Uterus (tissue), 3 donors: ENCODE measurements at regions not wholly inside any gene's neighbourhood (a gene's known extent, or its start where the extent isn't known, plus 50 kb on each side); places are given as distances from the start of the nearest gene placed in this dataset.

Experiments
- DNase-seq, 2 donors: peaks; one replicate each; pipeline ENCODE4 v3.0.0-alpha.2; 2019 to 2020
- H3K27ac ChIP-seq, 2 donors: fragments of 200-600 bp; sonication (generic); 1 replicate in 1 of 2; 2 replicates in 1 of 2; pipeline ENCODE4 v1.5.1; 2016 to 2018
- H3K27me3 ChIP-seq, 2 donors: fragments of 200-600 bp; sonication (generic); one replicate each; pipeline ENCODE4 v1.5.1; 2018 to 2019; ENCODE audit warnings: control low read depth in 1 of 2
- H3K36me3 ChIP-seq, 2 donors: fragments of 200-600 bp; sonication (generic); one replicate each; pipeline ENCODE4 v1.5.1; 2019; ENCODE audit warnings: control low read depth in 1 of 2
- H3K4me1 ChIP-seq, 2 donors: fragments of 200-600 bp; sonication (generic); one replicate each; pipeline ENCODE4 v1.5.1; 2018 to 2019; ENCODE audit warnings: control low read depth in 1 of 2
- H3K4me3 ChIP-seq, 2 donors: fragments of 200-600 bp; sonication (generic); 1 replicate in 1 of 2; 2 replicates in 1 of 2; pipeline ENCODE4 v1.5.1; 2018 to 2019; ENCODE audit warnings: mild to moderate bottlenecking in 1 of 2
- H3K9me3 ChIP-seq, 2 donors: fragments of 200-600 bp; sonication (generic); one replicate each; pipeline ENCODE4 v1.5.1; 2019; ENCODE audit warnings: control low read depth in 1 of 2
- POLR2A ChIP-seq, 2 donors: fragments of 450-650 bp; IDR thresholded peaks; one replicate each; pipeline ENCODE4 v1.6.1; 2016; ENCODE audit warnings: antibody characterized with exemption in 2 of 2, mild to moderate bottlenecking in 1 of 2, moderate library complexity in 1 of 2
- intact Hi-C: fragments of 100-400 bp; cut with DNase I; formaldehyde crosslinking; loops from one replicate; pipeline ENCODE4 v1.15.1; 2023; ENCODE audit warnings: low total_unique reads
- TF ChIP-seq, protein P1 (sequence below), 4 experiments: fragments of 200-600 bp in 2 of 4; fragments of 450-650 bp in 2 of 4; sonication (generic) in 2 of 4; IDR thresholded peaks; one replicate each; pipeline ENCODE4 v1.5.1; 2016 to 2019; ENCODE audit warnings: antibody characterized with exemption in 4 of 4, mild to moderate bottlenecking in 2 of 4, moderate library complexity in 1 of 4
- donor health status: DM: yes; HTN: yes; CAD: no.

DNA sequence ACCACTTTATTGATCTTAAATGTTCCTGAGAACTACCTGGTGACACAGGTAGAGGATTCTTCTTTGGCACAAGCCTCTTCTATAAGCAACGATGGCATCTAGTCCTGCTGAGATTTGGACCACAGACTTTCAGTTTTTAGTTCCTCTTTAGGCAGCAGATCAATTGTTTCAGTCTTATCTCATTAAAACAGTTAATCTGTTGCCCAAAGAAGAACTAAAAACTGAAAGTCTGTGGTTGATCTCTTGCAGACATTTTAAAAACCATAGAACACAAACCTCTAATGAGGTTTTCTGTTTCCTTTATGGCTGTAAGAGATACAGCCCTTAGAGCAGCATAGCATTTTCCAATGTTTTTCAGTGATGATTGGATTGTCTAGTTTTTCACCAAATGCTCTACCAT lies 480.9 kb downstream of the MTRR start:
- Histone ChIP-seq H3K27ac (no peak overlapping the region), H3K27me3 (no peaks in the 10 kb centered on the region), H3K9me3 (no peaks in the 10 kb centered on the region), H3K4me3 (no peak overlapping the region), H3K4me1 (no peaks in the 10 kb centered on the region), H3K36me3 (no peaks in the 10 kb centered on the region)
- intact Hi-C loops = no loop called here
- no peak for DNase-seq
- TF ChIP-seq POLR2A (IDR thresholded peaks at IDR 0.05) = no peak
- TF ChIP-seq, protein P1, sequence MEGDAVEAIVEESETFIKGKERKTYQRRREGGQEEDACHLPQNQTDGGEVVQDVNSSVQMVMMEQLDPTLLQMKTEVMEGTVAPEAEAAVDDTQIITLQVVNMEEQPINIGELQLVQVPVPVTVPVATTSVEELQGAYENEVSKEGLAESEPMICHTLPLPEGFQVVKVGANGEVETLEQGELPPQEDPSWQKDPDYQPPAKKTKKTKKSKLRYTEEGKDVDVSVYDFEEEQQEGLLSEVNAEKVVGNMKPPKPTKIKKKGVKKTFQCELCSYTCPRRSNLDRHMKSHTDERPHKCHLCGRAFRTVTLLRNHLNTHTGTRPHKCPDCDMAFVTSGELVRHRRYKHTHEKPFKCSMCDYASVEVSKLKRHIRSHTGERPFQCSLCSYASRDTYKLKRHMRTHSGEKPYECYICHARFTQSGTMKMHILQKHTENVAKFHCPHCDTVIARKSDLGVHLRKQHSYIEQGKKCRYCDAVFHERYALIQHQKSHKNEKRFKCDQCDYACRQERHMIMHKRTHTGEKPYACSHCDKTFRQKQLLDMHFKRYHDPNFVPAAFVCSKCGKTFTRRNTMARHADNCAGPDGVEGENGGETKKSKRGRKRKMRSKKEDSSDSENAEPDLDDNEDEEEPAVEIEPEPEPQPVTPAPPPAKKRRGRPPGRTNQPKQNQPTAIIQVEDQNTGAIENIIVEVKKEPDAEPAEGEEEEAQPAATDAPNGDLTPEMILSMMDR (IDR thresholded peaks at IDR 0.05) = no peak

DNA sequence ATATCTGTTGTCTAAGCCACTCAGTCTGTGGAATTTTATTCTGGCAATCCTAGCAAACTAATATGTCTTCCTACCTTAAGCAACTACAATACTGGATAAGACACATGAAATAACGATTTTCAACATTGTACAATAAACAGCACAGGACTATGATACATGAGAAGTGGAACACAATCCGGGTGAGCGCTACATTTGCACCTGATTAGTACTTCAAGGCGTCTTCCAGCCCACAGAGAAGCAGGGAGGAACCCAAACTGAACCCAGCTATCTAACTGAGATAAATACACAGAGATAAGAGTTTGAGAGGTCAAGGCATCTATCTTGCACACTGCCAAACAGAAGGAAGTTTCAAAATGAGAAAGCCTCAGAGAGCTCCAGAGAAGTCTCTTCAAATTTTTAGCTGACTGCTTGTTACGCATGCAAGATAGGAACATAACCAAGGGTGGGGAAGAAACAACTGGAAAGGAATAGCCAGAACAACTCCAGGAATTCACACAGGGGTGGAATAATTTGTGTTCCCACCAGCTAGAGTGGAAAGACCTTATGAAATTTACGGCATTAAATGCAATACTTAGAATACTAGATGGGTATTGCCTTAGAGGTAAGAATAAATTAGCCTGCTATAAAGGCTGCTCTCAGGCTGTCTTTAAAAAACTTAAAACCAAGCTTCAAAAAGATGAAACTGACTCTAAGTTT lies 481.8 kb downstream of the MTRR start:
- no peaks in the 10 kb centered on the region for H3K27me3 ChIP-seq
- no peaks in the 10 kb centered on the region for H3K36me3 ChIP-seq
- no peaks in the 10 kb centered on the region for H3K4me1 ChIP-seq
- TF ChIP-seq, protein P1 (IDR thresholded peaks at IDR 0.05) = no peak
- no peak for TF ChIP-seq POLR2A (IDR thresholded peaks at IDR 0.05)
- no peak overlapping the region for H3K27ac ChIP-seq
- intact Hi-C loops = no loop called here
- no peaks in the 10 kb centered on the region for H3K9me3 ChIP-seq
- no peak for DNase-seq
- no peak overlapping the region for H3K4me3 ChIP-seq

DNA sequence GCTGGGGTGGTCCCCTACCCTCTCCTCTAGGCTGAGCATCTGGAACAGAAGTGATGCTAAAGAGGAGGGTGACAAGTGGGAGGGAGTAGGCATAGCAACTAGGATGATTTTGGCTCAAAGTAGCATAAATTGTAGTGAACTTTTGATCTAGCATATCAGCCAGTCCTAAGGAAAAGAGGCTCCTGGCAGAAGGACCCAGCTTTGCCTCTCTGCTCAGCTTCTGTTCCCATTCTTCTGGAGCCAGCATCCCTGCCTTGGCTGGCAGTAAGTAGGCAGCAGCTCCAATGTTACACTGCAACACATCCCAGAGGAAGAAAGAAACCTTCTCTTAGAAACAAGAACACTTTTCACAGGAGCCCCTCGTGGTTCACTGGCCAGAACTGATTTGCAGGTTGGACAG lies 487.0 kb downstream of the MTRR start:
- Histone ChIP-seq H3K27ac (no peak overlapping the region), H3K36me3 (no peaks in the 10 kb centered on the region), H3K4me1 (no peaks in the 10 kb centered on the region), H3K4me3 (no peak overlapping the region), H3K9me3 (no peaks in the 10 kb centered on the region), H3K27me3 (no peaks in the 10 kb centered on the region)
- TF ChIP-seq, protein P1 (IDR thresholded peaks at IDR 0.05) = no peak
- TF ChIP-seq POLR2A (IDR thresholded peaks at IDR 0.05) = no peak
- DNase-seq = no peak
- intact Hi-C loops = no loop called here

DNA sequence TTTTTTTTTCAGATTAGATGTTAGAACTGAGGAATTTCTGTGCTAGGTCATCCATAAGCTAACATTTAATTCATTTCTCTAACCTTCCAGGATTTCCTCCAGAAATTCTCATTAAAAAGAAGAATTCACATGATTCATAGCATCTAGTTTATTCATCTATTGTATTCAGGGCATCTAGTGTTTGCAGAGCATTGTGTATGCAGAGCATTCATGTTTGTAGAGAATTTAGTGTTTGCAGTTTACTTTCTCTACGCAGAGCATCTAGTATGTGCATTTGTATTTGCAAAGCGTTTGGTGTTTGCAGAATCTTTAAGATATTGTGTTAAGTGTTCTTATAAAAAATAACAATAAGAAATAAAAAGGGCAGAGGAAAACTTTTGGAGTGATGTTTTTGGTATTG lies 491.1 kb downstream of the MTRR start:
- intact Hi-C loops = no loop called here
- no peak overlapping the region for H3K4me3 ChIP-seq
- no peaks in the 10 kb centered on the region for H3K4me1 ChIP-seq
- TF ChIP-seq POLR2A (IDR thresholded peaks at IDR 0.05) = no peak
- TF ChIP-seq, protein P1 (IDR thresholded peaks at IDR 0.05) = no peak
- no peaks in the 10 kb centered on the region for H3K27me3 ChIP-seq
- no peaks in the 10 kb centered on the region for H3K36me3 ChIP-seq
- DNase-seq = no peak
- H3K9me3 ChIP-seq = no peaks in the 10 kb centered on the region
- no peak overlapping the region for H3K27ac ChIP-seq

DNA sequence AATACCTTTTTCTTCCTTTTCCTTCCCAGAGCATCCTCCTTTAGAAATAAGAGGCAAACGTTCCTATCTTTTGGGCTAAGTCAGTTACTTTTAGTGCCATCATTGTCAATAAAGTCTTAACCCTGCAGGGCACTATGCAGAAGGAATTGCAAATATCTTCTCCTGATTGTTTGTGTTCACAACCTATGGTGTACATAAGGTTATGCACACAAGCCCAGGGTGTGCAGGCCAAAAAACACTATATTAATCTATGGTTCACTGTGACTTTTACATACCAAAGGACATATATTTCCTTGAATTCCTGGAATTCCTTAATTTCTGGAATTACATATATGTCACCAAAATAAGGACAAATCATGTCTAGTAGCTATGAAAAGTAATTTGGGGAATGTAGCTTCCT lies 493.5 kb downstream of the MTRR start:
- no peak for TF ChIP-seq POLR2A (IDR thresholded peaks at IDR 0.05)
- TF ChIP-seq, protein P1 (IDR thresholded peaks at IDR 0.05) = no peak
- H3K27ac ChIP-seq = no peak overlapping the region

More for the DNA sequence above, 493.5 kb downstream of the MTRR start:
- H3K4me3 ChIP-seq = no peak overlapping the region
- H3K36me3 ChIP-seq = no peaks in the 10 kb centered on the region
- no peaks in the 10 kb centered on the region for H3K9me3 ChIP-seq
- intact Hi-C loops = no loop called here
- H3K4me1 ChIP-seq = no peaks in the 10 kb centered on the region
- DNase-seq = no peak
- H3K27me3 ChIP-seq = no peaks in the 10 kb centered on the region
